ENCODE measurements at regions not wholly inside any gene's neighbourhood (a gene's known extent, or its start where the extent isn't known, plus 50 kb on each side); places are given as distances from the start of the nearest gene placed in this dataset.

GRCh38 chr9:27750566-27750965 is 177.3 kb upstream of the C9orf72 start:
- DNase-seq (ENCODE audit: low spot score): no peak

- DNase-seq (ENCODE audit: low spot score): no peak
These were observed 178.8 kb upstream of the C9orf72 start for GRCh38 chr9:27752069-27752468.

- no peak for DNase-seq (ENCODE audit: low spot score)
These were observed 182.6 kb upstream of the C9orf72 start for GRCh38 chr9:27755846-27756245.

- DNase-seq (ENCODE audit: low spot score): no peak
These were observed 183.1 kb upstream of the C9orf72 start for GRCh38 chr9:27756418-27756817.

GRCh38 chr9:27763831-27764230 is 190.6 kb upstream of the C9orf72 start:
- DNase-seq (ENCODE audit: low spot score): no peak

GRCh38 chr9:27765266-27766072 is 192.2 kb upstream of the C9orf72 start:
- DNase-seq (ENCODE audit: low spot score): no peak

- no peak for DNase-seq (ENCODE audit: low spot score)
These were observed 193.0 kb upstream of the C9orf72 start for GRCh38 chr9:27766073-27766835.

GRCh38 chr9:27768781-27769180 is 195.5 kb upstream of the C9orf72 start:
- DNase-seq (ENCODE audit: low spot score): no peak

GRCh38 chr9:27770541-27770940 is 197.3 kb upstream of the C9orf72 start:
- no peak for DNase-seq (ENCODE audit: low spot score)

GRCh38 chr9:27771803-27772545 is 198.7 kb upstream of the C9orf72 start:
- DNase-seq (ENCODE audit: low spot score): no peak

- no peak for DNase-seq (ENCODE audit: low spot score)
These were observed 211.8 kb upstream of the C9orf72 start for GRCh38 chr9:27784847-27785713.

- DNase-seq (ENCODE audit: low spot score): no peak
These were observed 212.4 kb upstream of the C9orf72 start for GRCh38 chr9:27785714-27786100.

GRCh38 chr9:27787891-27788290 is 214.6 kb upstream of the C9orf72 start:
- no peak for DNase-seq (ENCODE audit: low spot score)

- no peak for DNase-seq (ENCODE audit: low spot score)
These were observed 218.0 kb upstream of the C9orf72 start for GRCh38 chr9:27791311-27791710.

GRCh38 chr9:27792971-27793689 is 219.8 kb upstream of the C9orf72 start:
- DNase-seq (ENCODE audit: low spot score): no peak

GRCh38 chr9:27799326-27799725 is 226.0 kb upstream of the C9orf72 start:
- DNase-seq (ENCODE audit: low spot score): no peak

- DNase-seq (ENCODE audit: low spot score): no peak
These were observed 226.9 kb upstream of the C9orf72 start for GRCh38 chr9:27800159-27800558.

- DNase-seq (ENCODE audit: low spot score): no peak
These were observed 227.6 kb upstream of the C9orf72 start for GRCh38 chr9:27800692-27801370.

GRCh38 chr9:27801545-27801944 is 228.3 kb upstream of the C9orf72 start:
- no peak for DNase-seq (ENCODE audit: low spot score)

- no peak for DNase-seq (ENCODE audit: low spot score)
These were observed 229.1 kb upstream of the C9orf72 start for GRCh38 chr9:27802418-27802817.

- DNase-seq (ENCODE audit: low spot score): no peak
These were observed 235.6 kb upstream of the C9orf72 start for GRCh38 chr9:27808864-27809263.
